ENCODE measurements at regions not wholly inside any gene's neighbourhood (a gene's known extent, or its start where the extent isn't known, plus 50 kb on each side); places are given as distances from the start of the nearest gene placed in this dataset.

GRCh38 chr11:131135611-131136010 lies 219.3 kb upstream of the SNX19 start:
- TF ChIP-seq CTCF (IDR thresholded peaks at IDR 0.05): no peak
- no peak overlapping the region for H3K4me3 Mint-ChIP-seq
- H3K9me3 Mint-ChIP-seq: peaks cover 4% of the 10 kb centered on the region
- no peaks in the 10 kb centered on the region for H3K36me3 Mint-ChIP-seq (ENCODE audit: low read depth)
- H3K27me3 Mint-ChIP-seq (ENCODE audit: low read depth, poor library complexity): peaks cover 7% of the 10 kb centered on the region
- no peak for DNase-seq
- peaks cover 7% of the 10 kb centered on the region for H3K4me1 Mint-ChIP-seq
- no peak overlapping the region for H3K27ac Mint-ChIP-seq

DNA sequence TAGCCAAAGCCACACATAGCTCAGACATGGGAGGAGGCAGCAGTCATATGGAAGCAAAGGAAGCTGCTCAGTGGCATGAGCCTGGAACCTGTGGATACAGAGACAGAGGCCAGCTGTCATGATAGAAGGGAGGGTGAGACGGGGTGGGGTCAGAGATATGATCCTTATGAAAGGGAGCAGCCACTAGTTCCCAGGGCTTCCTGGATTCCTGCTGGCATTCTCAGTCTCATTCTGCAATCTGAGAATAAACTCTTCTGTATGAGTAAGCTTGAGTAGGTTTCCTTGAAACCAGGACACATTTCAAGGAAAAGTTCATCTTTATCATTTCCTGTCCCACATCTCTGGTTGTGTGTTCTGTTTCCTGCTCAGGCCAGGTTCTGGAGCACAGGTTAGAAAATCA lies 220.2 kb upstream of the SNX19 start:
- TF ChIP-seq CTCF (IDR thresholded peaks at IDR 0.05): no peak
- DNase-seq: no peak
- Mint-ChIP-seq H3K27me3 (ENCODE audit: low read depth, poor library complexity) (peaks cover 7% of the 10 kb centered on the region), H3K27ac (no peak overlapping the region), H3K4me3 (no peak overlapping the region), H3K4me1 (peaks cover 7% of the 10 kb centered on the region), H3K36me3 (ENCODE audit: low read depth) (no peaks in the 10 kb centered on the region), H3K9me3 (no peaks in the 10 kb centered on the region)

DNA sequence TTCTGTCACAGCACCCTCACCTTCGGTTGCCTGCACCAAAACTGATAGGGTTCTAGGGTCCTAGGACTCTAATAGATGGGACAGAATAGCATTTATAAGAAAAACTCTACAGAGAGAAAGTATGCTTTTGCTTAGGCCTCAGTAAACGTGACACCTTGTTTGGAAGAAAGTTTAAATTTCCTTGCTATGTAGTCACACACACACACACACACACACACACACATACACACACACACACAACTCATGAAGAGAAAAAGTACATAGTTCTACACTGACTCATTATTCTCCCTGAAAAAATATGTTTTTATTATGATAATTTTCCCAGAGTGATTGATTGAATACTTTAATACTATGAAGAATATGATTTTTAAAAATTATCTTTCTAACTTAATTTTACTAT lies 220.8 kb upstream of the SNX19 start:
- Mint-ChIP-seq H3K36me3 (ENCODE audit: low read depth) (no peaks in the 10 kb centered on the region), H3K4me3 (no peak overlapping the region), H3K27ac (no peak overlapping the region), H3K9me3 (no peaks in the 10 kb centered on the region), H3K4me1 (peaks cover 7% of the 10 kb centered on the region), H3K27me3 (ENCODE audit: low read depth, poor library complexity) (peaks cover 7% of the 10 kb centered on the region)
- TF ChIP-seq CTCF (IDR thresholded peaks at IDR 0.05): no peak
- no peak for DNase-seq

DNA sequence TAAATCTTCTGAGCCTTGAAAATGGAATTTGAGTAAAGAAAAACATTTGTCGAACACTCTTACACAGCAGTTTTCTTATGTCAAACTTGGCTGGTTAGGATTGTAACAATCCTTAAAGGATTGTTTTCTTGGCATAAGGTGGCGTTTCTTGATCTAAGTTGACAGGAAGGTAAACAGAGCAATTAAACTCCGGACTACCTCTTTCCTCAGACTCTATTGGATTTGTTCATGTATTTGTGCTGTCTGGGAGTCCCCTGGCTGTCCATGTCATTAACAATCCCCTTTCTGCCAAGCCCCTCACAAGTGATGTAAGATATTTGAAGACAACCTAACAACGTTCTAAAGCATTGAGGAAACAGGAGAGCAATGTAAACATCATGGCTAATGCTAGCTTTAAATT lies 222.5 kb upstream of the SNX19 start:
- Mint-ChIP-seq H3K4me3 (no peak overlapping the region), H3K36me3 (ENCODE audit: low read depth) (no peaks in the 10 kb centered on the region), H3K27ac (no peak overlapping the region), H3K9me3 (no peaks in the 10 kb centered on the region), H3K4me1 (peaks cover 7% of the 10 kb centered on the region), H3K27me3 (ENCODE audit: low read depth, poor library complexity) (no peaks in the 10 kb centered on the region)
- no peak for DNase-seq
- no peak for TF ChIP-seq CTCF (IDR thresholded peaks at IDR 0.05)

- no peak for DNase-seq
- H3K9me3 Mint-ChIP-seq: no peaks in the 10 kb centered on the region
- H3K27ac Mint-ChIP-seq: no peak overlapping the region
- peaks cover 6% of the 10 kb centered on the region for H3K27me3 Mint-ChIP-seq (ENCODE audit: low read depth, poor library complexity)
- H3K4me3 Mint-ChIP-seq: no peak overlapping the region
- H3K4me1 Mint-ChIP-seq: no peaks in the 10 kb centered on the region
- no peak for TF ChIP-seq CTCF (IDR thresholded peaks at IDR 0.05)
- no peaks in the 10 kb centered on the region for H3K36me3 Mint-ChIP-seq (ENCODE audit: low read depth)
Measured at GRCh38 chr11:131145791-131146190, 224.6 kb upstream of the NTM start.

DNA sequence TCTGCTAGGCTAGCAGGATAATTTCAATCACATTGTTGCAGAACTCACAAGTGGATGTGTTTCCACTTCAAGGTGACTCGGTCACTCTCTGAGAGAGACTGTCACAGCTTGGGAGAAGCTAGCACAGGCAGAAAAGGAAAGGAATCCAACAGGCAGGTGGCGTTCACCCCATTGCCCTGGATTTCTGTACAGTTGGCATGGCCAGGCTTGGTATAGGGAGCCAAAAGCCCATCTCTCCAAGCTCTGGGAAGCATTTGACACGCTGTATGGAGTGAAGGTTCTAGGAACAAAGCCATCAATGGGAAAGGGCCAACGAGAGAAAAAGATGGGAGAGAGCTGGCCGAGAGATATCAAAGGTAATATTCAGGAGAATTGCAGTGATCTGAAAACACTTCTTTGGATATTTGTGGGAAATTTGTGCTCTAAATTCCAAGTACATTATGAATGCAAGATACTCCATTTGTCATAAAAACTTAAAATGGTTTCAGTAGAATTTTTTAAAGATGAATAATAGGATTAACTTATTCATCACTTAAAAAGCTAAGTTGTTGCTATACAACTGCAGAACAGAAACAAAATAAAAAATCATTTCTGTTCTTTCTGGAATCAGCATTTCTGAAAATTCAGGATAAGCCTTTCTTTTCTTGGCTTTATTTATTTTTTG lies 223.5 kb upstream of the NTM start:
- Mint-ChIP-seq H3K27ac (no peak overlapping the region), H3K4me3 (no peak overlapping the region), H3K36me3 (ENCODE audit: low read depth) (no peaks in the 10 kb centered on the region), H3K9me3 (no peaks in the 10 kb centered on the region), H3K4me1 (peaks cover 9% of the 10 kb centered on the region), H3K27me3 (ENCODE audit: low read depth, poor library complexity) (peaks cover 6% of the 10 kb centered on the region)
- TF ChIP-seq CTCF (IDR thresholded peaks at IDR 0.05): no peak
- DNase-seq: no peak
